Heart left ventricle (tissue), 13 donors: ENCODE measurements at regions not wholly inside any gene's neighbourhood (a gene's known extent, or its start where the extent isn't known, plus 50 kb on each side); places are given as distances from the start of the nearest gene placed in this dataset.

Experiments used
- POLR2A ChIP-seq, 2 donors: fragments of 450-650 bp; IDR thresholded peaks; one replicate each; pipeline ENCODE4 v1.6.1; 2017; ENCODE audit warnings: antibody characterized with exemption in 2 of 2, mild to moderate bottlenecking in 2 of 2, moderate library complexity in 2 of 2
- TF ChIP-seq, protein P1 (sequence below), 12 donors: fragments of 200-600 bp; sonication (generic) in 4 of 12; IDR thresholded peaks; one replicate each; pipeline versions ENCODE4 v1.5.0 to v1.8.0; 2018 to 2022; ENCODE audit warnings: antibody characterized with exemption in 12 of 12, mild to moderate bottlenecking in 5 of 12
- donor health status: ischemic (EF 13 %, LVEDD 7.1; RV severe dilation, severe dysfunction).
- donor health status: DM: no; HTN: yes; CAD: no.
- donor health status: DM: no; HTN: no; CAD: no.
- donor health status: ischemic (EF 25% LVEDD 6.9; RV normal size, moderate dysfunction).
- donor health status: ischemic (EF 25% LVEDD 5.7; RV mildly dilated, moderate dysfunction).
- donor health status: ischemic (EF 35%, LVEDD 5.7; RV mildly dilated, moderate dysfunction).
- donor health status: nonischemic (EF 11% LVEDD 7.7; RV severe dilation, severe dysfunction).
- donor health status: DM: yes; HTN: yes; CAD: no.
- donor health status: PGD.
- donor health status: ischemic (EF 29% LVEDD 5.4; RV normal size, mild dysfunction).
- donor health status: nonischemic (EF 23%, LVEDD 6.1; RV moderate dilation, normal function).

- TF ChIP-seq, protein P1, sequence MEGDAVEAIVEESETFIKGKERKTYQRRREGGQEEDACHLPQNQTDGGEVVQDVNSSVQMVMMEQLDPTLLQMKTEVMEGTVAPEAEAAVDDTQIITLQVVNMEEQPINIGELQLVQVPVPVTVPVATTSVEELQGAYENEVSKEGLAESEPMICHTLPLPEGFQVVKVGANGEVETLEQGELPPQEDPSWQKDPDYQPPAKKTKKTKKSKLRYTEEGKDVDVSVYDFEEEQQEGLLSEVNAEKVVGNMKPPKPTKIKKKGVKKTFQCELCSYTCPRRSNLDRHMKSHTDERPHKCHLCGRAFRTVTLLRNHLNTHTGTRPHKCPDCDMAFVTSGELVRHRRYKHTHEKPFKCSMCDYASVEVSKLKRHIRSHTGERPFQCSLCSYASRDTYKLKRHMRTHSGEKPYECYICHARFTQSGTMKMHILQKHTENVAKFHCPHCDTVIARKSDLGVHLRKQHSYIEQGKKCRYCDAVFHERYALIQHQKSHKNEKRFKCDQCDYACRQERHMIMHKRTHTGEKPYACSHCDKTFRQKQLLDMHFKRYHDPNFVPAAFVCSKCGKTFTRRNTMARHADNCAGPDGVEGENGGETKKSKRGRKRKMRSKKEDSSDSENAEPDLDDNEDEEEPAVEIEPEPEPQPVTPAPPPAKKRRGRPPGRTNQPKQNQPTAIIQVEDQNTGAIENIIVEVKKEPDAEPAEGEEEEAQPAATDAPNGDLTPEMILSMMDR (IDR thresholded peaks at IDR 0.05), result no peak
- no peak for TF ChIP-seq POLR2A (IDR thresholded peaks at IDR 0.05)
Observed at GRCh38 chrX:43514820-43515219, 141.3 kb upstream of the MAOA start.
